ENCODE measurements at regions not wholly inside any gene's neighbourhood (a gene's known extent, or its start where the extent isn't known, plus 50 kb on each side); places are given as distances from the start of the nearest gene placed in this dataset.

GRCh38 chr6:81655696-81656095, 96.8 kb downstream of the TENT5A start:
- Histone ChIP-seq H3K9me3 (no peaks in the 10 kb centered on the region), H3K27me3 (no peaks in the 10 kb centered on the region), H3K27ac (no peak overlapping the region), H3K4me1 (no peaks in the 10 kb centered on the region), H3K4me3 (no peak overlapping the region), H3K36me3 (no peaks in the 10 kb centered on the region)
- 89 to 93% methylated on average over 2 of the region's 2 CpGs for WGBS, 2 donors (ENCODE audit: low coverage in 1 of 2)
- TF ChIP-seq POLR2AphosphoS5 (IDR thresholded peaks at IDR 0.05) (no peak), CTCF (IDR thresholded peaks at IDR 0.05) (no peak), POLR2A (IDR thresholded peaks at IDR 0.05) (no peak), EP300 (IDR thresholded peaks at IDR 0.05; ENCODE audit: low read depth) (no peak)
- in situ Hi-C loops (cut with MboI; ENCODE audit: low pct_ligation_motif_present in 1 of 4, low pct_unique_long_range_greater_than_20kb in 1 of 4, low sequenced_read_pairs in 3 of 4) = no loop called here
- intact Hi-C loops (cut with DNase I; ENCODE audit: low total_unique reads) = no loop called here
- DNase-seq = no peak

GRCh38 chr6:81648502-81648901, 104.0 kb downstream of the TENT5A start:
- no peak for DNase-seq
- Histone ChIP-seq H3K4me3 (no peak overlapping the region), H3K36me3 (no peaks in the 10 kb centered on the region), H3K9me3 (no peaks in the 10 kb centered on the region), H3K27ac (no peak overlapping the region), H3K4me1 (no peaks in the 10 kb centered on the region), H3K27me3 (no peaks in the 10 kb centered on the region)
- in situ Hi-C loops (cut with MboI; ENCODE audit: low pct_ligation_motif_present in 1 of 4, low pct_unique_long_range_greater_than_20kb in 1 of 4, low sequenced_read_pairs in 3 of 4) = no loop called here
- TF ChIP-seq POLR2AphosphoS5 (IDR thresholded peaks at IDR 0.05) = no peak
- no peak for TF ChIP-seq POLR2A (IDR thresholded peaks at IDR 0.05)
- TF ChIP-seq EP300 (IDR thresholded peaks at IDR 0.05; ENCODE audit: low read depth) = no peak
- TF ChIP-seq CTCF (IDR thresholded peaks at IDR 0.05) = no peak
- intact Hi-C loops (cut with DNase I; ENCODE audit: low total_unique reads) = no loop called here
- WGBS, 2 donors (ENCODE audit: low coverage in 1 of 2) = 92 to 100% methylated on average over 2 of the region's 2 CpGs

- TF ChIP-seq POLR2A (IDR thresholded peaks at IDR 0.05) (no peak), POLR2AphosphoS5 (IDR thresholded peaks at IDR 0.05) (no peak), CTCF (IDR thresholded peaks at IDR 0.05) (no peak), EP300 (IDR thresholded peaks at IDR 0.05; ENCODE audit: low read depth) (no peak)
- in situ Hi-C loops (cut with MboI; ENCODE audit: low pct_ligation_motif_present in 1 of 4, low pct_unique_long_range_greater_than_20kb in 1 of 4, low sequenced_read_pairs in 3 of 4) = no loop called here
These were observed 109.3 kb downstream of the TENT5A start for GRCh38 chr6:81643156-81643555.

GRCh38 chr6:81640891-81641290, 111.6 kb downstream of the TENT5A start:
- intact Hi-C loops (cut with DNase I; ENCODE audit: low total_unique reads) (no loop called here), in situ Hi-C loops (cut with MboI; ENCODE audit: low pct_ligation_motif_present in 1 of 4, low pct_unique_long_range_greater_than_20kb in 1 of 4, low sequenced_read_pairs in 3 of 4) (no loop called here)
- TF ChIP-seq POLR2A (IDR thresholded peaks at IDR 0.05) (no peak), POLR2AphosphoS5 (IDR thresholded peaks at IDR 0.05) (no peak), CTCF (IDR thresholded peaks at IDR 0.05) (no peak), EP300 (IDR thresholded peaks at IDR 0.05; ENCODE audit: low read depth) (no peak)
- Histone ChIP-seq H3K9me3 (no peaks in the 10 kb centered on the region), H3K4me1 (no peaks in the 10 kb centered on the region), H3K4me3 (no peak overlapping the region), H3K36me3 (no peaks in the 10 kb centered on the region), H3K27me3 (no peaks in the 10 kb centered on the region), H3K27ac (no peak overlapping the region)
- no peak for DNase-seq
- 78 to 90% methylated on average over 1 of the region's 1 CpG for WGBS, 2 donors (ENCODE audit: low coverage in 1 of 2)

More at GRCh38 chr6:81643156-81643555, 109.3 kb downstream of the TENT5A start:
- DNase-seq = no peak
- H3K4me3 ChIP-seq = no peak overlapping the region
- H3K4me1 ChIP-seq = no peaks in the 10 kb centered on the region
- no peaks in the 10 kb centered on the region for H3K36me3 ChIP-seq
- H3K27me3 ChIP-seq = no peaks in the 10 kb centered on the region
- no peak overlapping the region for H3K27ac ChIP-seq
- no peaks in the 10 kb centered on the region for H3K9me3 ChIP-seq
- intact Hi-C loops (cut with DNase I; ENCODE audit: low total_unique reads) = no loop called here

Measured in transverse colon (tissue), 4 donors.